ENCODE measurements at regions not wholly inside any gene's neighbourhood (a gene's known extent, or its start where the extent isn't known, plus 50 kb on each side); places are given as distances from the start of the nearest gene placed in this dataset.
"Not testable (repeated sequence)": the region's sequence is repeated elsewhere in the genome, so short reads cannot be mapped to it uniquely, and the experiment has no call there.

DNA sequence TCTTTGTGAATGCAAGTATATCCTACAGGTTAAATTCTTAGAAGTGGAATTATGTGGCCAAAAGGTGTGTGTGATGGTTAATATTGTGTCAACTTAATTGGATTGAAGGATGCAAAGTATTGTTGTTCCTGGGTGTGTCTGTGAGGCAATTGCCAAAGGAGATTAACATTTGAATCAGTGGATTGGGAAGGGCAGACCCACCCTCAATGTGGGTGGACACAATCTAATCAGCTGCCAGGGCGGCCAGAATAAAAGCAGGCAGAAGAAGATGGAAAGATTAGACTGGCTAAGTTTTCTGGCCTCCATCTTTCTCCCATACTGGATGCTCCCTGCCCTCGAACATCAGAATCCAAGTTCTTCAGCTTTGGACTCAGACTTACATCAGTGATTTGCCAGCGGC is 76.2 kb upstream of the GBA3 start:
- no peaks in the 10 kb centered on the region for H3K9me3 ChIP-seq (ENCODE audit: control extremely low read depth in 1 of 3, control insufficient read depth in 2 of 3, insufficient read depth in 1 of 3, low read length in 2 of 3)
- H3K27ac Mint-ChIP-seq: no peak overlapping the region
- 90% methylated on average over 2 of the region's 3 CpGs for WGBS (ENCODE audit: insufficient coverage)
- CTCF ChIA-PET: no interaction called here
- no peaks in the 10 kb centered on the region for H3K36me3 ChIP-seq (replicated peaks in 1 of 2; ENCODE audit: control extremely low read depth in 1 of 2, control insufficient read depth in 1 of 2, extremely low read depth in 1 of 2, insufficient read depth in 2 of 2, low read length in 1 of 2)
- H3K4me3 Mint-ChIP-seq: no peak overlapping the region
- peaks cover 2% of the 10 kb centered on the region for H3K9me3 Mint-ChIP-seq (ENCODE audit: insufficient read depth)
- ATAC-seq (ENCODE audit: low read depth) (no peak), DNase-seq (no peak)
- H3K4me1 Mint-ChIP-seq: no peaks in the 10 kb centered on the region
- H4K20me1 ChIP-seq (ENCODE audit: control insufficient read depth, insufficient read depth, low read length, poor library complexity, severe bottlenecking): no peaks in the 10 kb centered on the region
- no peaks in the 10 kb centered on the region for H3K79me2 ChIP-seq (ENCODE audit: control insufficient read depth, insufficient read depth, low read length)
- TF ChIP-seq, protein P1, sequence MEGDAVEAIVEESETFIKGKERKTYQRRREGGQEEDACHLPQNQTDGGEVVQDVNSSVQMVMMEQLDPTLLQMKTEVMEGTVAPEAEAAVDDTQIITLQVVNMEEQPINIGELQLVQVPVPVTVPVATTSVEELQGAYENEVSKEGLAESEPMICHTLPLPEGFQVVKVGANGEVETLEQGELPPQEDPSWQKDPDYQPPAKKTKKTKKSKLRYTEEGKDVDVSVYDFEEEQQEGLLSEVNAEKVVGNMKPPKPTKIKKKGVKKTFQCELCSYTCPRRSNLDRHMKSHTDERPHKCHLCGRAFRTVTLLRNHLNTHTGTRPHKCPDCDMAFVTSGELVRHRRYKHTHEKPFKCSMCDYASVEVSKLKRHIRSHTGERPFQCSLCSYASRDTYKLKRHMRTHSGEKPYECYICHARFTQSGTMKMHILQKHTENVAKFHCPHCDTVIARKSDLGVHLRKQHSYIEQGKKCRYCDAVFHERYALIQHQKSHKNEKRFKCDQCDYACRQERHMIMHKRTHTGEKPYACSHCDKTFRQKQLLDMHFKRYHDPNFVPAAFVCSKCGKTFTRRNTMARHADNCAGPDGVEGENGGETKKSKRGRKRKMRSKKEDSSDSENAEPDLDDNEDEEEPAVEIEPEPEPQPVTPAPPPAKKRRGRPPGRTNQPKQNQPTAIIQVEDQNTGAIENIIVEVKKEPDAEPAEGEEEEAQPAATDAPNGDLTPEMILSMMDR (IDR thresholded peaks at IDR 0.05): no peak
- no peak for TF ChIP-seq EZH2 (IDR thresholded peaks at IDR 0.05; ENCODE audit: borderline replicate concordance, insufficient read depth, low read depth, low read length, poor library complexity, severe bottlenecking)
- H2AFZ ChIP-seq (ENCODE audit: insufficient read depth, low read depth, low read length, poor library complexity, severe bottlenecking): no peak overlapping the region
- no peak overlapping the region for H3K4me2 ChIP-seq (replicated peaks; ENCODE audit: low read depth, low read length, poor library complexity, severe bottlenecking)
- no peak overlapping the region for H3K4me3 ChIP-seq (ENCODE audit: control extremely low read depth in 1 of 5, extremely low read depth in 1 of 5, insufficient read depth in 1 of 5, low read depth in 2 of 5, low read length in 4 of 5)
- H3K27ac ChIP-seq (ENCODE audit: low read length in 2 of 2): no peak overlapping the region
- H3K9ac ChIP-seq (ENCODE audit: low read length): no peak overlapping the region
- intact Hi-C loops (cut with micrococcal nuclease): no loop called here
- H3K27me3 Mint-ChIP-seq: no peaks in the 10 kb centered on the region
- H3K4me1 ChIP-seq (ENCODE audit: control insufficient read depth in 2 of 2, insufficient read depth in 2 of 2, low read length in 2 of 2): no peaks in the 10 kb centered on the region
- POLR2A ChIA-PET: no interaction called here
- no peaks in the 10 kb centered on the region for H3K27me3 ChIP-seq (replicated peaks in 1 of 4; ENCODE audit: control extremely low read depth in 1 of 4, control insufficient read depth in 3 of 4, insufficient read depth in 4 of 4, low read length in 3 of 4)

DNA sequence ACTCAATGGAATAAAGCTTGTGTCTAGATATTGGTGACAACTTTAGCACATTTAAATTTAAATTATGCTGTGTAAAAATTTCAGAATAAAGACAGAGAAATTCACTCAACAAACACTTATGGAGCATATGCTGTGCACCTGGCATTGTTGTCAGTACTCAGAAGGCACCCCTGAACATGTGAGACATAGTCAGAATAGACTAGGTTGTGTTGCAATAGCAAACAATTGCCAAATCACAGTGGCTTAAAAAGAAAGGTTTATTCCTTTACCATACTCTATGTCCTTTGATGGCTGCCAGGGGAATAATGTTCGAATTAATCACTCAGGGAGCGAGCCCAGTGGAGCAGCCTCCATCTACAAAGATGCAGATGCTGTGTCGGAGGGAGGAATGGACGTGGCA is 72.6 kb upstream of the GBA3 start:
- H3K9me3 Mint-ChIP-seq (ENCODE audit: insufficient read depth); H3K27ac Mint-ChIP-seq; CTCF ChIA-PET; DNase-seq; H2AFZ ChIP-seq (ENCODE audit: insufficient read depth, low read depth, low read length, poor library complexity, severe bottlenecking); H3K4me1 Mint-ChIP-seq; H3K27ac ChIP-seq (ENCODE audit: low read length in 2 of 2); H4K20me1 ChIP-seq (ENCODE audit: control insufficient read depth, insufficient read depth, low read length, poor library complexity, severe bottlenecking); H3K4me3 Mint-ChIP-seq; H3K27me3 ChIP-seq (replicated peaks in 1 of 4; ENCODE audit: control extremely low read depth in 1 of 4, control insufficient read depth in 3 of 4, insufficient read depth in 4 of 4, low read length in 3 of 4); POLR2A ChIA-PET; H3K36me3 ChIP-seq (replicated peaks in 1 of 2; ENCODE audit: control extremely low read depth in 1 of 2, control insufficient read depth in 1 of 2, extremely low read depth in 1 of 2, insufficient read depth in 2 of 2, low read length in 1 of 2); intact Hi-C loops (cut with micrococcal nuclease); H3K79me2 ChIP-seq (ENCODE audit: control insufficient read depth, insufficient read depth, low read length); H3K4me1 ChIP-seq (ENCODE audit: control insufficient read depth in 2 of 2, insufficient read depth in 2 of 2, low read length in 2 of 2); H3K4me3 ChIP-seq (ENCODE audit: control extremely low read depth in 1 of 5, extremely low read depth in 1 of 5, insufficient read depth in 1 of 5, low read depth in 2 of 5, low read length in 4 of 5); H3K9ac ChIP-seq (ENCODE audit: low read length); ATAC-seq (ENCODE audit: low read depth); H3K4me2 ChIP-seq (replicated peaks; ENCODE audit: low read depth, low read length, poor library complexity, severe bottlenecking); H3K27me3 Mint-ChIP-seq; H3K9me3 ChIP-seq (ENCODE audit: control extremely low read depth in 1 of 3, control insufficient read depth in 2 of 3, insufficient read depth in 1 of 3, low read length in 2 of 3): not testable (repeated sequence)
- WGBS (ENCODE audit: insufficient coverage): 92% methylated on average over 3 of the region's 4 CpGs

DNA sequence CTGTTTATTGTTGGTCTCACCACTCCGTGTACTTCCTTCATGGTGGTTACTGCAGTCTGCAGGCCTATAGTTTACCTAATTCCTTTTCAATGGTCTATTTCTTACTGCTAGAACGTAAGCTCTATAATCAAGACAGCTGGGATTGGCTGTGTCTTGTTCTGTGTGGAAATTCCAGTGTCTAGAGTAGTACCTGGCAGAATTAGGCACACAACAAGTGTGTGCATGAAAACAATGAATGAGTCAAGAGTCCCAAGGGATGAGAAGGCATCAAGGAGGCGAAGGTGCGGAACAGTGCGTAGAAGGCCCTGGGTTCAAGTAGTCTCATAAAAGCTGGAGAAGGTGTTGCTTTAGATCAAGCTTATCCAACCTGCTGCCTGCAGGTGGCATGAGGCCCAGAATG is 70.8 kb upstream of the GBA3 start:
- H3K27ac Mint-ChIP-seq; H3K4me3 ChIP-seq (ENCODE audit: control extremely low read depth in 1 of 5, extremely low read depth in 1 of 5, insufficient read depth in 1 of 5, low read depth in 2 of 5, low read length in 4 of 5); POLR2A ChIA-PET; H3K9me3 Mint-ChIP-seq (ENCODE audit: insufficient read depth); H3K27ac ChIP-seq (ENCODE audit: low read length in 2 of 2); H3K36me3 ChIP-seq (replicated peaks in 1 of 2; ENCODE audit: control extremely low read depth in 1 of 2, control insufficient read depth in 1 of 2, extremely low read depth in 1 of 2, insufficient read depth in 2 of 2, low read length in 1 of 2); H3K9me3 ChIP-seq (ENCODE audit: control extremely low read depth in 1 of 3, control insufficient read depth in 2 of 3, insufficient read depth in 1 of 3, low read length in 2 of 3); H3K4me1 Mint-ChIP-seq; H3K4me2 ChIP-seq (replicated peaks; ENCODE audit: low read depth, low read length, poor library complexity, severe bottlenecking); H2AFZ ChIP-seq (ENCODE audit: insufficient read depth, low read depth, low read length, poor library complexity, severe bottlenecking); H3K4me3 Mint-ChIP-seq; H3K4me1 ChIP-seq (ENCODE audit: control insufficient read depth in 2 of 2, insufficient read depth in 2 of 2, low read length in 2 of 2); H3K27me3 ChIP-seq (replicated peaks in 1 of 4; ENCODE audit: control extremely low read depth in 1 of 4, control insufficient read depth in 3 of 4, insufficient read depth in 4 of 4, low read length in 3 of 4); ATAC-seq (ENCODE audit: low read depth); H3K27me3 Mint-ChIP-seq; H3K79me2 ChIP-seq (ENCODE audit: control insufficient read depth, insufficient read depth, low read length); intact Hi-C loops (cut with micrococcal nuclease); DNase-seq; H3K9ac ChIP-seq (ENCODE audit: low read length); CTCF ChIA-PET; H4K20me1 ChIP-seq (ENCODE audit: control insufficient read depth, insufficient read depth, low read length, poor library complexity, severe bottlenecking): not testable (repeated sequence)
- WGBS (ENCODE audit: insufficient coverage): 90% methylated on average over 2 of the region's 5 CpGs
